GM21619 (cell line): ENCODE measurements at regions not wholly inside any gene's neighbourhood (a gene's known extent, or its start where the extent isn't known, plus 50 kb on each side); places are given as distances from the start of the nearest gene placed in this dataset.
"Not testable (repeated sequence)": the region's sequence is repeated elsewhere in the genome, so short reads cannot be mapped to it uniquely, and the experiment has no call there.

Experiments
- ATAC-seq: cut with Tn5 transposase; IDR thresholded peaks from one replicate; pipeline ENCODE4 v1.9.1; 2021; ENCODE audit not compliant: unreplicated experiment

- not testable (repeated sequence) for ATAC-seq
Measured at GRCh38 chr10:21034770-21035169, 137.7 kb upstream of the NEBL start.

GRCh38 chr10:21034241-21034640, 137.1 kb upstream of the NEBL start:
- no peak for ATAC-seq

- ATAC-seq = no peak
Measured at GRCh38 chr10:21032587-21033319, 135.6 kb upstream of the NEBL start.

- ATAC-seq = no peak
Measured at GRCh38 chr10:21031232-21031795, 134.2 kb upstream of the NEBL start.

- ATAC-seq = no peak
Measured at GRCh38 chr10:21030091-21030490, 133.0 kb upstream of the NEBL start.

- ATAC-seq = no peak
Measured at GRCh38 chr10:21022821-21023220, 125.7 kb upstream of the NEBL start.

GRCh38 chr10:21021843-21022594, 124.9 kb upstream of the NEBL start:
- ATAC-seq = no peak

GRCh38 chr10:21021231-21021630, 124.1 kb upstream of the NEBL start:
- no peak for ATAC-seq

- peak; percentile 82 for ATAC-seq
Measured at GRCh38 chr10:21020545-21020944, 123.4 kb upstream of the NEBL start.

- no peak for ATAC-seq
Measured at GRCh38 chr10:21019436-21019835, 122.3 kb upstream of the NEBL start.

GRCh38 chr10:21015851-21016250, 118.7 kb upstream of the NEBL start:
- no peak for ATAC-seq

GRCh38 chr10:21014141-21014540, 117.0 kb upstream of the NEBL start:
- ATAC-seq = no peak

- no peak for ATAC-seq
Measured at GRCh38 chr10:21011433-21012018, 114.4 kb upstream of the NEBL start.

GRCh38 chr10:21010615-21011014, 113.5 kb upstream of the NEBL start:
- no peak for ATAC-seq

- ATAC-seq = no peak
Measured at GRCh38 chr10:21003240-21003822, 106.2 kb upstream of the NEBL start.

- no peak for ATAC-seq
Measured at GRCh38 chr10:21002091-21002878, 105.2 kb upstream of the NEBL start.

GRCh38 chr10:20999699-21000098, 102.6 kb upstream of the NEBL start:
- ATAC-seq = no peak

GRCh38 chr10:20998036-20998435, 100.9 kb upstream of the NEBL start:
- ATAC-seq = no peak

GRCh38 chr10:20995123-20995987, 98.2 kb upstream of the NEBL start:
- no peak for ATAC-seq
